GM12872 (cell line): ENCODE measurements at regions not wholly inside any gene's neighbourhood (a gene's known extent, or its start where the extent isn't known, plus 50 kb on each side); places are given as distances from the start of the nearest gene placed in this dataset.

Experiments used
- TF ChIP-seq, protein P1 (sequence below): IDR thresholded peaks from 3 replicates; pipeline ENCODE4 v1.5.1; 2011; ENCODE audit warnings: low read depth, mild to moderate bottlenecking, low read length, moderate library complexity; ENCODE audit not compliant: insufficient read depth

DNA sequence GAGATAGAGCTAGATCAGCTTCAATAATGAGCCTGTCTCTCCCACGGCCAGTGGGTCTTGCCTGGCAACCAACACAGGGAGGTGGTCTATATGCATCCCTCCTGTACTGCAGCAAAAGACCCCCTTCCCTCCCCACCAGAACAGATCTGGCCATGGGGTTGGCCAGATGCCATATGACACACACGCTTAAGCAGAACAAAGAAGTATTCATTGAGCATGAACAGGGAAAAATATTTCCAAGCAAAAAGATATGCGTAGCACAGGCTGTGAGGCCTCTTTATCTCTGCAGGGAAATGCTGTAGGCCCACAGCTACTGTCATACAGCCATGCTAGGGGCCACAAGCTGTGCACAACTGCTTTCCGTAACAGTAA lies 73.4 kb upstream of the NRSN1 start:
- TF ChIP-seq, protein P1, sequence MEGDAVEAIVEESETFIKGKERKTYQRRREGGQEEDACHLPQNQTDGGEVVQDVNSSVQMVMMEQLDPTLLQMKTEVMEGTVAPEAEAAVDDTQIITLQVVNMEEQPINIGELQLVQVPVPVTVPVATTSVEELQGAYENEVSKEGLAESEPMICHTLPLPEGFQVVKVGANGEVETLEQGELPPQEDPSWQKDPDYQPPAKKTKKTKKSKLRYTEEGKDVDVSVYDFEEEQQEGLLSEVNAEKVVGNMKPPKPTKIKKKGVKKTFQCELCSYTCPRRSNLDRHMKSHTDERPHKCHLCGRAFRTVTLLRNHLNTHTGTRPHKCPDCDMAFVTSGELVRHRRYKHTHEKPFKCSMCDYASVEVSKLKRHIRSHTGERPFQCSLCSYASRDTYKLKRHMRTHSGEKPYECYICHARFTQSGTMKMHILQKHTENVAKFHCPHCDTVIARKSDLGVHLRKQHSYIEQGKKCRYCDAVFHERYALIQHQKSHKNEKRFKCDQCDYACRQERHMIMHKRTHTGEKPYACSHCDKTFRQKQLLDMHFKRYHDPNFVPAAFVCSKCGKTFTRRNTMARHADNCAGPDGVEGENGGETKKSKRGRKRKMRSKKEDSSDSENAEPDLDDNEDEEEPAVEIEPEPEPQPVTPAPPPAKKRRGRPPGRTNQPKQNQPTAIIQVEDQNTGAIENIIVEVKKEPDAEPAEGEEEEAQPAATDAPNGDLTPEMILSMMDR: no peak

- TF ChIP-seq, protein P1: no peak
Observed at GRCh38 chr6:24053057-24053456, 73.0 kb upstream of the NRSN1 start.

GRCh38 chr6:24054388-24054787 lies 71.6 kb upstream of the NRSN1 start:
- TF ChIP-seq, protein P1: no peak

- TF ChIP-seq, protein P1: no peak
Observed at GRCh38 chr6:24056567-24056966, 69.4 kb upstream of the NRSN1 start.

GRCh38 chr6:24057030-24057429 lies 69.0 kb upstream of the NRSN1 start:
- TF ChIP-seq, protein P1: no peak

DNA sequence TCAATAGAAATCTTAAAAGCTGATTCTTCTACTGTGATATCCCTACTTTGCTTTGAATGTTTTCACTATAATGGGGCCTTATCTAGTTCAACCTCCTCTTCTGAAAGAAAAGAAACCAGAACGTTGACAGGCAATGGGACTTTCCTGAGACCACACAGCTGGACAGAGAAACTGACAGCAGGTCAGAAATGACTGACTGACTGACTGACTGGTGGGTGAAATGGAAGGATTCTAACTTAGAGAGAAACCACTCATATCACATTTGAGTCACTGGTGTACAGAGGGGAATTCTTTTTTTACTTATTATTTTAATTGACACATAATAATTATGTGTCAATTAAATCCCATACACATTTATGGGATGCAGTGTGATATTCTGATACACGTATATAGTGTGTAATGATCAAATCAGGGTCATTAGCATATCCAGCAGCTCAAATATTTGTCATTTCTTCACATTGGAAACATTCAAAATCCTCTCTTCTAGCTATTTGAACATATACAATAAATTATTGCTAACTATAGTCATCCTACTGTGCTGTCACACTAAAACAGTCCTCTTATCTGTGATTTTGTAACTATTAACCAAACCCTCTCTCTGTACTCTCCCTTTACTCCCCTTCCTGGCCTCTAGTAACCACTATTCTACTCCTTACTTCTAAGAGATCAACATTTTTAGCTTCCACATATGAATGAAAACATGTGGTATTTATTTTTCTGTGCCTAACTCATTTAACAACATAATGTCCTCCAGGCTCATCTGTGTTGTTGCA lies 64.8 kb upstream of the NRSN1 start:
- TF ChIP-seq, protein P1: no peak

- TF ChIP-seq, protein P1: peak; percentile 48
Observed at GRCh38 chr6:24064106-24064505, 61.9 kb upstream of the NRSN1 start.
